ENCODE measurements at regions not wholly inside any gene's neighbourhood (a gene's known extent, or its start where the extent isn't known, plus 50 kb on each side); places are given as distances from the start of the nearest gene placed in this dataset.
A peak's percentile ranks its signal among the peaks of the same experiment; 100 is the strongest.

DNA sequence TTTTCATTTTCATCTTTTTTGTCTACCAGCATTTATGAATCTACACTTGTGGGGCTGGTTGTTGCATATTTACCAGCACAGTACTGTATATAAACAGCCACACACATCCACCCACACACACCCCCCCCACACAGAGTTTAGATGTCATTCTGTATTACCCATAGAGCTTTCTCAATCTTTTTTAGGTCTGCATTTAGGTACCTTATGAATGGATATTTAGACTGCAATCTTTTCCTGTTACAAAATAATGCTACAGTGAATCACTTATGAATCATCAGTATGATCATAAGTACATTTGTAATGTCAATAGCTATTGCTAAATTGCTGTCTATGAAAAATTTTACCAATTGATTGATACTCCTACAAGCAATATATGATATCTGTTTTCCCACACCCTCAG is 67.3 kb upstream of the STK38L start:
- H3K9me3 ChIP-seq (ENCODE audit: insufficient read depth, low read depth) = no peaks in the 10 kb centered on the region; the same call in 1 of the 2 replicates
- H3K9me2 ChIP-seq (ENCODE audit: insufficient read depth) = no peaks in the 10 kb centered on the region
- intact Hi-C loops (cut with micrococcal nuclease; ENCODE audit: unreplicated experiment) = loop anchor here (1.0 to 5.0 kb wide), 3 partner anchors 50 to 156 kb away; partner anchors contain the start of genes BMAL2 and STK38L
- no peaks in the 10 kb centered on the region for H4K20me1 ChIP-seq (ENCODE audit: insufficient read depth)
- DNase-seq = peak in 1 of 2 experiments; percentile 92
- peak overlapping the region; percentile 61 for H3K4me2 ChIP-seq
- ChIA-PET POLR2A (ENCODE audit: unreplicated experiment) (interaction anchor here (0.5 to 0.7 kb wide), 5 partner anchors 49 to 284 kb away, joined by 4 to 7 read pairs (median 6); no protein-coding TSS in a partner anchor), CTCF (no interaction called here)
- H3K4me1 ChIP-seq (replicated peaks; ENCODE audit: insufficient read depth) = peaks cover 62% of the 10 kb centered on the region
- no TSS peak for BruUV-seq (replicated peaks)
- no peak overlapping the region for H3K4me3 ChIP-seq
- no peak overlapping the region for H2AFZ ChIP-seq
- H3K36me3 ChIP-seq (ENCODE audit: low read depth) = no peaks in the 10 kb centered on the region
- H3K79me2 ChIP-seq (ENCODE audit: low read depth) = no peaks in the 10 kb centered on the region
- no peaks in the 10 kb centered on the region for H3K27me3 ChIP-seq (ENCODE audit: insufficient read depth, low read depth)
- TF ChIP-seq, protein P1, sequence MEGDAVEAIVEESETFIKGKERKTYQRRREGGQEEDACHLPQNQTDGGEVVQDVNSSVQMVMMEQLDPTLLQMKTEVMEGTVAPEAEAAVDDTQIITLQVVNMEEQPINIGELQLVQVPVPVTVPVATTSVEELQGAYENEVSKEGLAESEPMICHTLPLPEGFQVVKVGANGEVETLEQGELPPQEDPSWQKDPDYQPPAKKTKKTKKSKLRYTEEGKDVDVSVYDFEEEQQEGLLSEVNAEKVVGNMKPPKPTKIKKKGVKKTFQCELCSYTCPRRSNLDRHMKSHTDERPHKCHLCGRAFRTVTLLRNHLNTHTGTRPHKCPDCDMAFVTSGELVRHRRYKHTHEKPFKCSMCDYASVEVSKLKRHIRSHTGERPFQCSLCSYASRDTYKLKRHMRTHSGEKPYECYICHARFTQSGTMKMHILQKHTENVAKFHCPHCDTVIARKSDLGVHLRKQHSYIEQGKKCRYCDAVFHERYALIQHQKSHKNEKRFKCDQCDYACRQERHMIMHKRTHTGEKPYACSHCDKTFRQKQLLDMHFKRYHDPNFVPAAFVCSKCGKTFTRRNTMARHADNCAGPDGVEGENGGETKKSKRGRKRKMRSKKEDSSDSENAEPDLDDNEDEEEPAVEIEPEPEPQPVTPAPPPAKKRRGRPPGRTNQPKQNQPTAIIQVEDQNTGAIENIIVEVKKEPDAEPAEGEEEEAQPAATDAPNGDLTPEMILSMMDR (conservative IDR thresholded peaks at IDR 0.05) = no peak
- no peak for TF ChIP-seq EZH2 (IDR thresholded peaks at IDR 0.05; ENCODE audit: low read depth)
- H3K27ac ChIP-seq = peak overlapping the region; percentile 90
- peaks cover 34% of the 10 kb centered on the region for H3F3A ChIP-seq (ENCODE audit: insufficient read depth, low read depth)

DNA sequence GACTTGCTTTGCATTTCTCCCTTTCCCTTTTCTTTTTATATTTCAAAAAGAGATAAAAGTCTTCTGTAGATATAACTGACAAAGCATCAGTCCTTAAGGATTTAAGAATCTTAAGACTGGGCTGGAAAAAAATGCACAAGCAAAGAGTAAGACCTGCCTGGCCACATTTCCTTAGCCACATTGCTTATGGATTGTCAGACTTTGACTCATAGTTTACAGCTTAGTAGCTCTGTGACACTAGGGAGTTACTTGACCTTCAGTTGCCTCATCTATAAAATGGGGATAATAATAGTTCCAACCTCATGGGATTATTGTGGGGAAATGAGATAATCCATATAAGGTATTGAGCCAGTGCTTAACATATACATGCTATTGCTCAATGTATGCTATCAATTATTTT is 66.4 kb upstream of the STK38L start:
- no TSS peak for BruUV-seq (replicated peaks)
- POLR2A ChIA-PET (ENCODE audit: unreplicated experiment) = interaction anchor here (0.5 kb wide), 1 partner anchor 67 kb away, joined by 4 read pairs; no protein-coding TSS in a partner anchor
- no peaks in the 10 kb centered on the region for H3K27me3 ChIP-seq (ENCODE audit: insufficient read depth, low read depth)
- CTCF ChIA-PET = interaction anchor here (0.6 kb wide), 1 partner anchor 8 kb away, joined by 3 read pairs; no protein-coding TSS in a partner anchor
- H3K4me3 ChIP-seq = no peak overlapping the region
- H3K9me2 ChIP-seq (ENCODE audit: insufficient read depth) = no peaks in the 10 kb centered on the region
- peaks cover 66% of the 10 kb centered on the region for H3K4me1 ChIP-seq (replicated peaks; ENCODE audit: insufficient read depth)
- no peaks in the 10 kb centered on the region for H3K36me3 ChIP-seq (ENCODE audit: low read depth)
- no peaks in the 10 kb centered on the region for H3K79me2 ChIP-seq (ENCODE audit: low read depth)
- no peaks in the 10 kb centered on the region for H4K20me1 ChIP-seq (ENCODE audit: insufficient read depth)
- no peak for TF ChIP-seq EZH2 (IDR thresholded peaks at IDR 0.05; ENCODE audit: low read depth)
- TF ChIP-seq, protein P1 (conservative IDR thresholded peaks at IDR 0.05) = no peak
- no peak overlapping the region for H2AFZ ChIP-seq
- intact Hi-C loops (cut with micrococcal nuclease; ENCODE audit: unreplicated experiment) = loop anchor here (1.0 to 5.0 kb wide), 4 partner anchors 35 to 155 kb away; partner anchors contain the start of genes BMAL2 and STK38L
- H3K27ac ChIP-seq = peak overlapping the region; percentile 90
- peak overlapping the region; percentile 61 for H3K4me2 ChIP-seq
- H3K9me3 ChIP-seq (ENCODE audit: insufficient read depth, low read depth) = no peaks in the 10 kb centered on the region
- peak; percentile 39 to 86 for DNase-seq
- H3F3A ChIP-seq (ENCODE audit: insufficient read depth, low read depth) = peaks cover 34% of the 10 kb centered on the region

DNA sequence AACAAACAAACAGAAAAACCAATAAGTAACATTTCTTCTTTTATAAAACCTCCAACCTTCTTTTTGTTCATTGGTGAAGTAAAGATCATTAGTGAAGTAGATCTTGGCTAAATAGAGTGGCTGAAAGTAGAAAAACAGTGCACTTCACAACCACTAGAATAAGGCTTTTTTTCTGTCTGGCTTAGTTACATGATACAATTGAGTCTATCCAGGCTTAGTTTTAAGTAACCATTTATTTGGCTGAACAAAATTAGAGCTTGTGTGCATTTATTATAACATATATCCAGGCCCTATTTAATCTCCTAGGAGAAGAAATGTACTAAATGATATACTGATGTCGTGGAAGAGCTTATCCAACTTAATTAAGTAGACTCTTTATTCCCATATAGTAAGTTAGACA is 65.8 kb upstream of the STK38L start:
- Histone ChIP-seq H3K4me1 (replicated peaks; ENCODE audit: insufficient read depth) (peaks cover 66% of the 10 kb centered on the region), H3K79me2 (ENCODE audit: low read depth) (no peaks in the 10 kb centered on the region), H4K20me1 (ENCODE audit: insufficient read depth) (no peaks in the 10 kb centered on the region), H3F3A (ENCODE audit: insufficient read depth, low read depth) (peaks cover 34% of the 10 kb centered on the region), H3K4me2 (peak overlapping the region; percentile 59; the same call in 1 of the 2 replicates), H3K36me3 (ENCODE audit: low read depth) (no peaks in the 10 kb centered on the region), H3K27ac (peak overlapping the region; percentile 90), H3K9me3 (ENCODE audit: insufficient read depth, low read depth) (no peaks in the 10 kb centered on the region), H3K27me3 (ENCODE audit: insufficient read depth, low read depth) (no peaks in the 10 kb centered on the region), H2AFZ (no peak overlapping the region), H3K9me2 (ENCODE audit: insufficient read depth) (no peaks in the 10 kb centered on the region), H3K4me3 (no peak overlapping the region)
- DNase-seq = no peak
- BruUV-seq (replicated peaks) = no TSS peak
- TF ChIP-seq EZH2 (IDR thresholded peaks at IDR 0.05; ENCODE audit: low read depth) = no peak
- TF ChIP-seq, protein P1 (conservative IDR thresholded peaks at IDR 0.05) = no peak
- ChIA-PET POLR2A (ENCODE audit: unreplicated experiment) (interaction anchor here (0.6 kb wide), 1 partner anchor 396 kb away, joined by 8 read pairs; no protein-coding TSS in a partner anchor), CTCF (interaction anchor here (0.6 kb wide), 1 partner anchor 9 kb away, joined by 3 read pairs; no protein-coding TSS in a partner anchor)
- intact Hi-C loops (cut with micrococcal nuclease; ENCODE audit: unreplicated experiment) = loop anchor here (2.0 to 5.0 kb wide), 2 partner anchors 35 to 154 kb away; partner anchors contain the start of gene BMAL2

All from PC-9 (cell line).